ENCODE measurements at regions not wholly inside any gene's neighbourhood (a gene's known extent, or its start where the extent isn't known, plus 50 kb on each side); places are given as distances from the start of the nearest gene placed in this dataset.

- intact Hi-C loops (cut with DNase I), result no loop called here
- FAIRE-seq, result no peak
- WGBS, 2 donors, result 61 to 69% methylated on average over 3 of the region's 3 CpGs
- Histone ChIP-seq H3K4me3 (no peak overlapping the region), H3K27me3 (no peaks in the 10 kb centered on the region), H3K9me3 (no peaks in the 10 kb centered on the region), H3K27ac (no peak overlapping the region), H3K36me3 (no peaks in the 10 kb centered on the region), H3K4me1 (no peaks in the 10 kb centered on the region)
- DNase-seq, result no peak
- ATAC-seq, result no peak
- no peak for TF ChIP-seq CTCF (IDR thresholded peaks at IDR 0.05)
These were observed 503.9 kb downstream of the KIF20B start for GRCh38 chr10:90205340-90205739.

- Histone ChIP-seq H3K4me1 (no peaks in the 10 kb centered on the region), H3K4me3 (no peak overlapping the region), H3K36me3 (no peaks in the 10 kb centered on the region), H3K27ac (no peak overlapping the region), H3K27me3 (no peaks in the 10 kb centered on the region), H3K9me3 (no peaks in the 10 kb centered on the region)
- intact Hi-C loops (cut with DNase I), result no loop called here
- WGBS, 2 donors, result 61 to 64% methylated on average over 2 of the region's 2 CpGs
- ATAC-seq (no peak), DNase-seq (no peak), FAIRE-seq (no peak)
- TF ChIP-seq CTCF (IDR thresholded peaks at IDR 0.05), result no peak
These were observed 512.0 kb downstream of the KIF20B start for GRCh38 chr10:90213346-90213745.

- DNase-seq (no peak), FAIRE-seq (no peak), ATAC-seq (no peak)
- H3K36me3 ChIP-seq, result no peaks in the 10 kb centered on the region
- TF ChIP-seq CTCF (IDR thresholded peaks at IDR 0.05), result no peak
- H3K4me3 ChIP-seq, result no peak overlapping the region
- H3K27me3 ChIP-seq, result no peaks in the 10 kb centered on the region
- intact Hi-C loops (cut with DNase I), result no loop called here
- H3K4me1 ChIP-seq, result no peaks in the 10 kb centered on the region
- H3K27ac ChIP-seq, result no peak overlapping the region
- H3K9me3 ChIP-seq, result no peaks in the 10 kb centered on the region
These were observed 517.5 kb downstream of the KIF20B start for GRCh38 chr10:90218846-90219245.

- intact Hi-C loops (cut with DNase I), result no loop called here
- TF ChIP-seq CTCF (IDR thresholded peaks at IDR 0.05), result no peak
- 28% methylated on average over 4 of the region's 4 CpGs for WGBS, 2 donors
- no peak overlapping the region for H3K27ac ChIP-seq
- ATAC-seq (no peak), DNase-seq (no peak), FAIRE-seq (no peak)
- H3K9me3 ChIP-seq, result no peaks in the 10 kb centered on the region
- no peaks in the 10 kb centered on the region for H3K27me3 ChIP-seq
- no peaks in the 10 kb centered on the region for H3K4me1 ChIP-seq
- H3K4me3 ChIP-seq, result no peak overlapping the region
- H3K36me3 ChIP-seq, result no peaks in the 10 kb centered on the region
These were observed 521.0 kb downstream of the KIF20B start for GRCh38 chr10:90222372-90222771.

GRCh38 chr10:90222939-90223338 is 521.5 kb downstream of the KIF20B start:
- Histone ChIP-seq H3K4me1 (no peaks in the 10 kb centered on the region), H3K9me3 (no peaks in the 10 kb centered on the region), H3K27me3 (no peaks in the 10 kb centered on the region), H3K4me3 (no peak overlapping the region), H3K36me3 (no peaks in the 10 kb centered on the region), H3K27ac (no peak overlapping the region)
- 53 to 63% methylated on average over 5 of the region's 5 CpGs for WGBS, 2 donors
- no peak for TF ChIP-seq CTCF (IDR thresholded peaks at IDR 0.05)
- DNase-seq, result no peak
- intact Hi-C loops (cut with DNase I), result no loop called here
- FAIRE-seq, result no peak
- no peak for ATAC-seq
